Liver (tissue), 8 donors: ENCODE measurements at regions not wholly inside any gene's neighbourhood (a gene's known extent, or its start where the extent isn't known, plus 50 kb on each side); places are given as distances from the start of the nearest gene placed in this dataset.

Source experiments
- DNase-seq: peaks from one replicate; pipeline ENCODE4 v3.0.0-alpha.2; 2017; ENCODE audit warnings: low spot score
- H3K27ac ChIP-seq, 2 donors: one replicate each; pipeline ENCODE4 v1.7.0; 2013; ENCODE audit warnings: inconsistent platforms in 2 of 2, low read length in 2 of 2, control low read depth in 1 of 2, low read depth in 1 of 2, mild to moderate bottlenecking in 1 of 2
- H3K27me3 ChIP-seq, 4 donors: one replicate each; pipeline versions ENCODE4 v1.6.1 to v1.7.0; 2013; ENCODE audit warnings: low read length in 3 of 4, inconsistent platforms in 1 of 4, mild to moderate bottlenecking in 1 of 4, moderate library complexity in 1 of 4; ENCODE audit not compliant: control insufficient read depth in 4 of 4, insufficient read depth in 4 of 4
- H3K36me3 ChIP-seq, 4 donors: one replicate each; pipeline versions ENCODE4 v1.6.1 to v1.7.0; 2013; ENCODE audit warnings: low read length in 3 of 4, mild to moderate bottlenecking in 3 of 4, low read depth in 1 of 4, moderate library complexity in 1 of 4; ENCODE audit not compliant: control insufficient read depth in 4 of 4, insufficient read depth in 3 of 4
- H3K4me1 ChIP-seq, 4 donors: one replicate each; pipeline versions ENCODE4 v1.6.1 to v1.7.0; 2013; ENCODE audit warnings: low read length in 3 of 4, mild to moderate bottlenecking in 3 of 4, moderate library complexity in 1 of 4; ENCODE audit not compliant: control insufficient read depth in 4 of 4, insufficient read depth in 4 of 4
- H3K4me3 ChIP-seq, 3 donors: one replicate each; pipeline versions ENCODE4 v1.6.1 to v1.7.0; 2013; ENCODE audit warnings: low read length in 3 of 3, control low read depth in 1 of 3, low read depth in 1 of 3, mild to moderate bottlenecking in 1 of 3
- H3K9ac ChIP-seq, 2 donors: one replicate each; pipeline ENCODE4 v1.7.0; 2013; ENCODE audit warnings: low read length in 2 of 2, mild to moderate bottlenecking in 2 of 2, moderate library complexity in 2 of 2, control low read depth in 1 of 2, low read depth in 1 of 2
- H3K9me3 ChIP-seq, 4 donors: one replicate each; pipeline versions ENCODE4 v1.6.1 to v1.7.0; 2013; ENCODE audit warnings: low read length in 3 of 4; ENCODE audit not compliant: control insufficient read depth in 4 of 4
- ATF3 ChIP-seq: IDR thresholded peaks from 2 replicates; pipeline ENCODE4 v1.6.1; 2016; ENCODE audit warnings: antibody characterized with exemption
- EGR1 ChIP-seq, 2 donors: IDR thresholded peaks; 2 replicates each; pipeline ENCODE4 v1.6.1; 2016 to 2018; ENCODE audit warnings: antibody characterized with exemption in 2 of 2, low read depth in 2 of 2
- FOXA1 ChIP-seq: IDR thresholded peaks from 2 replicates; pipeline ENCODE4 v1.6.1; 2016; ENCODE audit warnings: antibody characterized with exemption
- GABPA ChIP-seq, 2 donors: IDR thresholded peaks in 1 of 2; conservative IDR thresholded peaks in 1 of 2; 2 replicates each; pipeline ENCODE4 v1.6.1; 2016; ENCODE audit warnings: antibody characterized with exemption in 2 of 2, mild to moderate bottlenecking in 1 of 2, moderate library complexity in 1 of 2
- HNF4G ChIP-seq: IDR thresholded peaks from 2 replicates; pipeline ENCODE4 v1.6.1; 2016; ENCODE audit warnings: antibody characterized with exemption
- JUND ChIP-seq, 2 donors: IDR thresholded peaks; 2 replicates each; pipeline ENCODE4 v1.6.1; 2016; ENCODE audit warnings: antibody characterized with exemption in 2 of 2
- NR2F2 ChIP-seq: IDR thresholded peaks from 2 replicates; pipeline ENCODE4 v1.6.1; 2016; ENCODE audit warnings: antibody characterized with exemption
- RAD21 ChIP-seq, 2 donors: IDR thresholded peaks; 2 replicates each; pipeline ENCODE4 v1.6.1; 2016; ENCODE audit warnings: antibody characterized with exemption in 2 of 2, mild to moderate bottlenecking in 2 of 2
- REST ChIP-seq: IDR thresholded peaks from 2 replicates; pipeline ENCODE4 v1.6.1; 2016; ENCODE audit warnings: antibody characterized with exemption, mild to moderate bottlenecking
- SP1 ChIP-seq: IDR thresholded peaks from 2 replicates; pipeline ENCODE4 v1.6.1; 2018; ENCODE audit warnings: antibody characterized with exemption, mild to moderate bottlenecking
- TAF1 ChIP-seq: conservative IDR thresholded peaks from 2 replicates; pipeline ENCODE4 v1.6.1; 2016; ENCODE audit warnings: antibody characterized with exemption, mild to moderate bottlenecking
- YY1 ChIP-seq: IDR thresholded peaks from 2 replicates; pipeline ENCODE4 v1.6.1; 2016; ENCODE audit warnings: antibody characterized with exemption, mild to moderate bottlenecking
- ZBTB33 ChIP-seq: IDR thresholded peaks from 2 replicates; pipeline ENCODE4 v1.6.1; 2016; ENCODE audit warnings: antibody characterized with exemption
- WGBS: extraction: QIAGEN DNeasy Blood & Tissue Kit; methylation state at CpG from one replicate; pipeline ENCODE4 v1.1.7; 2013; 5-methylcytosine and 5-hydroxymethylcytosine counted together
- TF ChIP-seq, protein P1 (sequence below): IDR thresholded peaks from 2 replicates; pipeline ENCODE4 v1.6.1; 2016; ENCODE audit warnings: antibody characterized with exemption
- TF ChIP-seq, protein P2 (sequence below): fragments of 150-350 bp; IDR thresholded peaks from 2 replicates; pipeline ENCODE4 v1.5.1; 2017; ENCODE audit warnings: improper control_type of control experiment, low read depth, low read length; ENCODE audit not compliant: missing input control
- donor health status: healthy.
- donor health status: healthy.
- donor health status: healthy.
- donor health status: healthy.
- donor health status: healthy.

DNA sequence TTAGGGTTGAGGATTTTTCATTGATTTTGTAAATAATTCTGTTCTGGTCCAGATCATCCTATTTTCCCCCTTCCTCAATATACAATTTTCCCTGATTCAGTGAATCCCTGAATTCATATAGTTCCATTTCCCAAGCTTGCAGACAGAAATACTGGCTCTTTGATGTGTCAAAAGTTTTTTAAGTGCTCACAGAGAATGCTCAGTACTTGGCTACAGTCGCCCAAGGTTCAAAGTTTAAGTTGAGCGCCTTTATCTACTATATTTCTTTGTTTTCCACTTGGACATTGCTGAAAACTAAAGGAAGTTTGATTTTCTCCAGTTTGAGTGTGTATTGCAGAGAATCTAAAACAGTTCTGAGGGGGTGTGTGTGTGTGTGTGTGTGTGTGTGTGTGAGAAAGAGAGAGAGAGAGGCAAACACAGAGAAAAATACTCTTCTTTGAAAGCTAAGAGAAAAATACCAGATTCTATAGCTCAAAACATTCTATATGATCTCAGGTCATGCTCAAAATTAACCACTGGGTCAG, 136.2 kb upstream of the ACO1 start:
- no peak for DNase-seq

More for the DNA sequence above, 136.2 kb upstream of the ACO1 start:
- TF ChIP-seq ATF3 (no peak), HNF4G (no peak), EGR1 (IDR thresholded peaks at IDR 0.05; ENCODE audit: low read depth in 2 of 2) (no peak), JUND (IDR thresholded peaks at IDR 0.05) (no peak), TAF1 (no peak), YY1 (no peak), ZBTB33 (no peak), FOXA1 (no peak), GABPA (IDR thresholded peaks at IDR 0.05 in 1 of 2, conservative IDR thresholded peaks at IDR 0.05 in 1 of 2) (no peak), SP1 (no peak), REST (no peak), RAD21 (IDR thresholded peaks at IDR 0.05) (no peak), NR2F2 (no peak)
- TF ChIP-seq, protein P1, sequence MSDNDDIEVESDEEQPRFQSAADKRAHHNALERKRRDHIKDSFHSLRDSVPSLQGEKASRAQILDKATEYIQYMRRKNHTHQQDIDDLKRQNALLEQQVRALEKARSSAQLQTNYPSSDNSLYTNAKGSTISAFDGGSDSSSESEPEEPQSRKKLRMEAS = no peak
- TF ChIP-seq, protein P2, sequence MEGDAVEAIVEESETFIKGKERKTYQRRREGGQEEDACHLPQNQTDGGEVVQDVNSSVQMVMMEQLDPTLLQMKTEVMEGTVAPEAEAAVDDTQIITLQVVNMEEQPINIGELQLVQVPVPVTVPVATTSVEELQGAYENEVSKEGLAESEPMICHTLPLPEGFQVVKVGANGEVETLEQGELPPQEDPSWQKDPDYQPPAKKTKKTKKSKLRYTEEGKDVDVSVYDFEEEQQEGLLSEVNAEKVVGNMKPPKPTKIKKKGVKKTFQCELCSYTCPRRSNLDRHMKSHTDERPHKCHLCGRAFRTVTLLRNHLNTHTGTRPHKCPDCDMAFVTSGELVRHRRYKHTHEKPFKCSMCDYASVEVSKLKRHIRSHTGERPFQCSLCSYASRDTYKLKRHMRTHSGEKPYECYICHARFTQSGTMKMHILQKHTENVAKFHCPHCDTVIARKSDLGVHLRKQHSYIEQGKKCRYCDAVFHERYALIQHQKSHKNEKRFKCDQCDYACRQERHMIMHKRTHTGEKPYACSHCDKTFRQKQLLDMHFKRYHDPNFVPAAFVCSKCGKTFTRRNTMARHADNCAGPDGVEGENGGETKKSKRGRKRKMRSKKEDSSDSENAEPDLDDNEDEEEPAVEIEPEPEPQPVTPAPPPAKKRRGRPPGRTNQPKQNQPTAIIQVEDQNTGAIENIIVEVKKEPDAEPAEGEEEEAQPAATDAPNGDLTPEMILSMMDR = no peak
- peaks cover 0 to 4% (median 0%) of the 10 kb centered on the region in 4 donors for H3K27me3 ChIP-seq
- H3K9me3 ChIP-seq = no peaks in the 10 kb centered on the region
- no peaks in the 10 kb centered on the region for H3K36me3 ChIP-seq
- no peak overlapping the region for H3K9ac ChIP-seq
- H3K4me1 ChIP-seq = peaks cover 0 to 3% (median 1%) of the 10 kb centered on the region in 4 donors
- 33% methylated on average over 2 of the region's 2 CpGs for WGBS
- no peak overlapping the region for H3K4me3 ChIP-seq
- H3K27ac ChIP-seq = no peak overlapping the region
